ENCODE measurements at regions not wholly inside any gene's neighbourhood (a gene's known extent, or its start where the extent isn't known, plus 50 kb on each side); places are given as distances from the start of the nearest gene placed in this dataset.

GRCh38 chr18:50466634-50467033, 91.8 kb downstream of the SKA1 start:
- TF ChIP-seq EZH2 (IDR thresholded peaks at IDR 0.05; ENCODE audit: insufficient read depth, poor library complexity, severe bottlenecking) = no peak
- no peak for TF ChIP-seq EZH2phosphoT487 (IDR thresholded peaks at IDR 0.05; ENCODE audit: insufficient read depth, low read depth)

Data from GM23248 (cell line).